DMS 273 (cell line): ENCODE measurements at regions not wholly inside any gene's neighbourhood (a gene's known extent, or its start where the extent isn't known, plus 50 kb on each side); places are given as distances from the start of the nearest gene placed in this dataset.
"Not testable (repeated sequence)": the region's sequence is repeated elsewhere in the genome, so short reads cannot be mapped to it uniquely, and the experiment has no call there.

Experiments
- DNase-seq: peaks from one replicate; lab custom pipeline; 2025; ENCODE audit not compliant: unreplicated experiment; lab: John Stamatoyannopoulos, UW

GRCh38 chr6:74731931-74732330, 473.9 kb downstream of the COL12A1 start:
- DNase-seq: no peak

GRCh38 chr6:74731204-74731603, 474.6 kb downstream of the COL12A1 start:
- no peak for DNase-seq

GRCh38 chr6:74720923-74721322, 484.9 kb downstream of the COL12A1 start:
- DNase-seq: no peak

GRCh38 chr6:74717591-74717990, 488.3 kb downstream of the COL12A1 start:
- DNase-seq: no peak

- no peak for DNase-seq
Observed at GRCh38 chr6:74715355-74716085, 490.3 kb downstream of the COL12A1 start.

- no peak for DNase-seq
Observed at GRCh38 chr6:74713941-74714340, 491.9 kb downstream of the COL12A1 start.

- no peak for DNase-seq
Observed at GRCh38 chr6:74705451-74705850, 500.4 kb downstream of the COL12A1 start.

GRCh38 chr6:74704540-74704939, 501.3 kb downstream of the COL12A1 start:
- not testable (repeated sequence) for DNase-seq

GRCh38 chr6:74690365-74690764, 515.5 kb downstream of the COL12A1 start:
- no peak for DNase-seq

- no peak for DNase-seq
Observed at GRCh38 chr6:74689601-74690000, 516.3 kb downstream of the COL12A1 start.

- no peak for DNase-seq
Observed at GRCh38 chr6:74677463-74677862, 528.4 kb downstream of the COL12A1 start.

- no peak for DNase-seq
Observed at GRCh38 chr6:74676906-74677305, 528.9 kb downstream of the COL12A1 start.

- DNase-seq: no peak
Observed at GRCh38 chr6:74674377-74674776, 531.5 kb downstream of the COL12A1 start.

GRCh38 chr6:74671558-74672025, 534.3 kb downstream of the COL12A1 start:
- no peak for DNase-seq

GRCh38 chr6:74658391-74658790, 547.5 kb downstream of the COL12A1 start:
- DNase-seq: no peak

GRCh38 chr6:74657931-74658330, 547.9 kb downstream of the COL12A1 start:
- DNase-seq: no peak

- no peak for DNase-seq
Observed at GRCh38 chr6:74657011-74657410, 548.8 kb downstream of the COL12A1 start.

GRCh38 chr6:74656453-74656852, 549.4 kb downstream of the COL12A1 start:
- DNase-seq: no peak

GRCh38 chr6:74654296-74654695, 551.6 kb downstream of the COL12A1 start:
- no peak for DNase-seq

GRCh38 chr6:74651948-74652842, 553.7 kb downstream of the COL12A1 start:
- DNase-seq: no peak

GRCh38 chr6:74650668-74651067, 555.2 kb downstream of the COL12A1 start:
- DNase-seq: no peak

- DNase-seq: no peak
Observed at GRCh38 chr6:74646461-74646860, 559.4 kb downstream of the COL12A1 start.
